GM18868 (cell line): ENCODE measurements at regions not wholly inside any gene's neighbourhood (a gene's known extent, or its start where the extent isn't known, plus 50 kb on each side); places are given as distances from the start of the nearest gene placed in this dataset.

ENCODE experiments used
- ATAC-seq: cut with Tn5 transposase; IDR thresholded peaks from one replicate; pipeline ENCODE4 v1.9.1; 2021; ENCODE audit warnings: mild to moderate bottlenecking, moderate library complexity; ENCODE audit not compliant: unreplicated experiment

DNA sequence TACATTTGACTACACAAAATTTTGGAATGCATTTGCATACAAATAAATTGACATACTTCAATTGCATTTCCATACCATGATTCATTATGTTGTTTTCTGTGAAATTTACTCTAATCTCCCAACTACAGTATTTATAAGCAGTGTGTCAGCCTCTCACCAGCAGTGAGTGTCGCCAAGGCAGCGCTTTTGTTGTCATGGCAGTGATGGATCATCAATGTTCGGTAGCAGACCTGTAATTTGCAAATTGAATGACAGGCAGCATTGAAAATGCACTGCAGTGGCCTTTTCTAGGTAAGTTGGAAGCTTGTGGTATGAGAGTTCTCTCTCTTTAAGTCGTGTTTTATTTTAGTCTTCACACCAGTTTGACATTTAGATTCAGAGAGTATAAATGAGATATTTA is 534.1 kb downstream of the PCDH17 start:
- no peak for ATAC-seq

DNA sequence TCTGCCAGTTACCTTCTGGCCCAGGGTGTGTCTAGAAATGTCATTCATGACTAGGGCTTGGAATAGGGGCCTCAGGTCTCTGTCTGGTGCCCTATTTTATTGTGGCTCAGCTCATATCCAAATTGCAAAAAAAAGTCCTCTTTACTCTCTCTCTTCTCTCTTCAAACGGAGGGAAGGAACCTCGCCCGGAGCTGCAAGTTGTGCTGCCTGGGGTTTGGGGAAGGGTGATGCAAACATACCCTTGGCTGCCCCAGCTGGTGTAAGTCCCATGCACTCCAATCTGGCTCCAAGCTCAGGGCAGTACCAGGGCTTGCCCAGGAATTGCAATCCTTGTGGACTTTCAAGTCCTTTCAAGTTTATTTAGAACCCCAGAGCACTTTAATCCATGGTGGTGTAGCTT is 549.6 kb downstream of the PCDH17 start:
- ATAC-seq, result no peak

DNA sequence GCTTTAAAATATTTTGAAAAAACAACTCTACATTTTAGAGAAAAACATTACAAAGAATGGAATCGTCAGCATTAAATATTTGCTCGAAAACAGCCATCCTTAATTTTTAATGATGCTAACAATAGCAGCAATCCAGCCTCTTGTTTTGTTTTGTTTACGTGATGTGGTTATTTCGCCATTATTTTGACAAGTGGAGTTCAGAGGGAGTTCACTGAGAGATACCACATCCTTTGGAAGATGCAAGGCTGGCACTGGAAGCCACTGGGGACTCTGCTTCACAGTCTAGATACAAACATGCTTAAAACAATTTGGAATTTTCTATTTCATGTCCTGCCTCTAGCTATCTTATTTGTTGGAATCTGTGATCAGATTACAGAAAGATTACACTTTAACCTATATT is 556.3 kb downstream of the PCDH17 start:
- ATAC-seq, result no peak

GRCh38 chr13:58190577-58190976 is 559.0 kb downstream of the PCDH17 start:
- ATAC-seq, result no peak

DNA sequence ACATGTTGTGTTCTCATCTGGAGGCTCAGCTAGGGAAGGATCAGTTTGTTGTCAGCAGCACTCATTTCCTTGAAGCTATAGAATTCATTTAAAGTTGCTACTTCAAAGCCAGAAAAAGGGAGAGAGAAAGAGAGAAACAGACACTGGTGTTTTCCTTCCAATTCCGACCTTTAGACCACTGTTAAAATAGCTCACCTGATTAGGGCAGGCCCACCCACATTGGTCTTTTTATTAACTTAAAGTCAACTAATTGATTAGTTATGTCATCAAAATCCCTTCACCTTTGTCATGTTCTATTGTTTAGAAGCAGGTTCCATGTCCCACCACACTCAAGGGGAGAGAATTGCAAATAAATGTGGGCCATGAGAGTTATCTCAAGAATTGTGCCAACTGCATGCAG is 560.2 kb downstream of the PCDH17 start:
- no peak for ATAC-seq

DNA sequence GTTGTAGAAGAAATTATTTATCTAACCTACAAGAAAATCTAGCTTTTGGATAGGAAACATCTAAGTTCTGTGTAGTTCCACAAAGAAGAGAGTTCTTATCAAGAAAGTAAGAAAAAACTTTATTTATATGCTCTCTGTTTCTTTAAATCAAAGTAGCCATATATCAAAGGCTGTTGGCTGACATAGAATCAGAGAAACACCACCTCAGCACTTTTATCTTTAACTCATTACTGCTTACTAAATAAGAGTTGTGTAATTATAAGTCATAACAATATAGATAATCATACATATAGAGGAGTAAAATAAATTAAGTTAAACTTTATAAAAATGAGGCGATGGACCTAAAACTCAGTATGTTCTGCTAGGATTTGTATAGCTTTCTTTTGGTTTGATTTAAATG is 570.6 kb downstream of the PCDH17 start:
- no peak for ATAC-seq

DNA sequence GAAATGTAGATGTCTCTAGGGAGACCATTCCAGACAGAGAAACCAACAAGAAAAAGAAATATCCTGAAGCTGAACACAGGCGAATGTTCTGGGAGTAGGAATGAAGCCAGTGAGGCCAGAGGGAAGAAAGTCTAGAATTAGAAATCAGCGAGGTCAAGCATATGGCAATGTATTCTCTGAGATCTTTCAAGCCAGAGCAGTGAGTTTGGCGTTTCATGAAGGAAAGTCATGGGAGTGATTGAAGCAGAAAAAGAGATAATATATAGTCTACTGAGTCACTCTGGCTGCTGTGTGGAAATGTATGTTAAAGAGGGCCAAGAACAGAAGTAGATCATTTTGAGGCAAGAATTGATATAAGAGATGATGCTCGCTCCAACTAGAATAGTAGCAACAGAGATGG is 576.0 kb downstream of the PCDH17 start:
- no peak for ATAC-seq

DNA sequence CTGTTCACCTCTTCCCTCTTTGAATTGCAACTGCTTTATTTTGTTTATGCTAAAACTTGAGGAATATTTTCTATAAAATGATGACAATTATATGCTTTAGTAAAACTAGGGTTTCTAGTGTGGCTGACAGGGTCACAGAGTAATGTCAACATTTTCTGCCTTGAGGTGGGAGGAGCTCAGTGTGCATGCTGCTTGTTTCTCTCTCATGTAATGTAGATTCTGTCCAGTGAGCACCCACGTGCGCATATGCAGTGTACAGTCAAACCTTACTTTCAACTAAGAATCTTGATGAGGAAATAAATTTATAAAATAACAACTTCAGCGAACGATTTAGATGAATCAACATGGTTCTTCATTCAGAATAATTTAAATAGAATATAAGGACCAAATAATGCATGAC is 603.9 kb downstream of the PCDH17 start:
- ATAC-seq, result no peak

GRCh38 chr13:58238972-58239773 is 607.6 kb downstream of the PCDH17 start:
- ATAC-seq, result no peak

DNA sequence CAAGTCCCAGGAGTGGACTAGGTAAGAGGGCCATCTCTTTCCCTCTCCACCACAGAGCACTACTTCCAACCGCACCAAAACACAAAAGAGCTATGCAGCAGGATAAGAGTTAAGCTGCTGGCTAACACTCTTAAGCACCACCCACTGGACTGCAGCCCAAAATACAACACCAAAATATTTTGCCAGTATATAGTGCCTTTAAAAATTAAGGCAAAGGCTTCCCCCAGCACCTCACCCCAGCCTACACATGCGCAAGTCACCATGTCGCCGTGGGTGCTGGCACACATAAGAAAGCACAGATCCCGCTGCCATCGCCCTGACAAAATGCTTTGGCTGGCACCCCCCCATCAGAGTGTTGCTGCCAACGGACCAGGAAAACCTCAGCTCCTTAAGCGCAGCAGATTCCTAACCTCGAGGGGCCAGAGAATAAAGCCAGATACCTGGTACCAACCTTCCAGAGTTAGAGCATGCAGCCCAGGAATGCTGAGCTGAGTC is 608.3 kb downstream of the PCDH17 start:
- ATAC-seq, result no peak

DNA sequence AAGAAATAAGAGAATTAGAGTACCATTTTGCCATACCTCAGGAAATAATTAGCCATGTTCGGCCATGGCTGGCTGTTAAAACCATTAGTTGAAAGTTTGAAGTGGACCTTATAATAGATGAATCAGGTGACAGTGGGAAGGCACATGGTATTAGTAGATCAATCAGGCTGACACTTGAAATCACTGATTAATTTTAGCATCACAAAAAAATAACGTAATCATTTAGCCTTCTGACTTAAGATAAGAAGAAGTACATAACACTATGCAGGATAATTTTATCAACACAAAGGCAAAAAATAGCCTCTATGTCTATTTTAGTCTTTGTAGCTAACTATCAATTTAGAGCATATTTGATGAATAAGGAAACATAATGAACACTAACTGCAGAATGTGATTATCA is 615.5 kb downstream of the PCDH17 start:
- no peak for ATAC-seq

DNA sequence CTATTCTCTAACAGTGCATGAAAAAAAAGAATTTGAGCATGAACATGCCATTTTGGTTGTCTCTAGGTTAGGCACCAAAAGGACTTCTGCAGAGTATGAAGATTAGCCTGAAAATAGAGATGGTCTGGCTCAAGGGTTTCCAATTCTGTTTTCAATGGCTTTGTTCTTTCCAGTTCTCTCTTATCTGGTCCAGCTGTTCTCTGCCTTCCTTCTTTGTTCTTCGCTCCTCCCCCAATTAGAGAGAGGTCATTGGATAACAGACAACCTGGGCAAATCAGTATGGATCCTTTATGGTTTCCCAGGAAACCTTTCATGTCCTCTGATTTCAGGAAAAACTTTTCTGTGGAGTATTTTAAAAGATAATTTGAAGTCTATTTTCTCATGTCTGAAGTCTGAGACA is 623.4 kb downstream of the PCDH17 start:
- ATAC-seq, result no peak

- no peak for ATAC-seq
These were observed 634.7 kb downstream of the PCDH17 start for GRCh38 chr13:58266271-58266670.

GRCh38 chr13:58298556-58299135 is 667.1 kb downstream of the PCDH17 start:
- no peak for ATAC-seq

- no peak for ATAC-seq
These were observed 668.7 kb downstream of the PCDH17 start for GRCh38 chr13:58300224-58300623.

DNA sequence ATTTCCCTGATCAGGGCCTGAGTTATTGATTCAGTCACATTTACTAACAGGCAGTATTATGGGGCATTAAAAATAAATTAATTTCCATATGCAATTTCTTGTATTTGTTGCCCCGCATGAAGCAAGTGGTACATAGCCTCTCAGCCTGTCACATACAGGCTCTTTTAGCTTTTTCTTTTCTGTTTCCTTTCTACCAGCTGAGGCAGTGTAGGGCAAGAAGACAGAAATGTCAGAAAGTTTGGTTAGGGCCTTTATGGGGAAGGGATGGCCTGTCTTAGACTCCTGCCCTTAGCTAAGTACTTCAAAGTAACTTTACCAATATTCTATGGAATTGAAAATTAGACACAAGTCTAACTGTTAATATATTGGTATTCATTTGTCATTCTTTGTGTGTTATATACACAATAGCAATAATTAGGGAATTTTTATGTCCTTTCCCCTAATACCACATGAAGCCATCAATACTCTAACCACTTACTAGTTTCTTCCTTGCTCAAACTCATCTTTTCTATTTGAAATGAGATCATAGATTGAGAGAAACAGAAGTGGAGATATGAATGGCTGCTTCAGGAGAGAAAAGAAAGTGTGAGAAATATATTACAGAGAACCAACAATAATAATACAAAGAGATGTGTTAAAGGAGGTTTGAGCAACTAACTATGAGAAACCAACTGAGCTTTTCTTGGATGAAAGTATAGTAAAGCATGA is 669.6 kb downstream of the PCDH17 start:
- no peak for ATAC-seq

GRCh38 chr13:58302349-58302748 is 670.8 kb downstream of the PCDH17 start:
- ATAC-seq, result no peak

- no peak for ATAC-seq
These were observed 674.5 kb downstream of the PCDH17 start for GRCh38 chr13:58306062-58306461.

DNA sequence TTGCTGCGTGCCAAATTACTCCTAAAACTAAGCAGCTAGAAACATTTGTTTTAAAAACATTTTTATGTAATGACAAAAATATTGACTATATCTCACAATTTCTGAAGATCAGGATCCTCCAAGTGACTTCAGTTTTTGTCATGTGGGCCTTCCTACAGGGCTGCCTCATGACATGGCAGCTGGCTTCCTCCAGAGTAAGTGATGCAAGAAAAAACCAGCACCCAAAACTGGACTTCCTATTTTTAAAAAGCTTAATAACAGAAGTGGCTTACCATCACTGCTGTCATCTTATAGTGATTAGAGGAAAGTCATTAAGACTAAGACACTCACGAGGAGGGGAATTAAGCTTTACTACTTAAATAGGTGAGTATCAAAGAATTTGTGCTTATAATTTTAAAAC is 681.7 kb downstream of the PCDH17 start:
- ATAC-seq, result no peak

- ATAC-seq, result no peak
These were observed 687.1 kb downstream of the PCDH17 start for GRCh38 chr13:58318495-58319167.

GRCh38 chr13:58324161-58324560 is 692.6 kb downstream of the PCDH17 start:
- ATAC-seq, result no peak
